ENCODE measurements at regions not wholly inside any gene's neighbourhood (a gene's known extent, or its start where the extent isn't known, plus 50 kb on each side); places are given as distances from the start of the nearest gene placed in this dataset.

DNA sequence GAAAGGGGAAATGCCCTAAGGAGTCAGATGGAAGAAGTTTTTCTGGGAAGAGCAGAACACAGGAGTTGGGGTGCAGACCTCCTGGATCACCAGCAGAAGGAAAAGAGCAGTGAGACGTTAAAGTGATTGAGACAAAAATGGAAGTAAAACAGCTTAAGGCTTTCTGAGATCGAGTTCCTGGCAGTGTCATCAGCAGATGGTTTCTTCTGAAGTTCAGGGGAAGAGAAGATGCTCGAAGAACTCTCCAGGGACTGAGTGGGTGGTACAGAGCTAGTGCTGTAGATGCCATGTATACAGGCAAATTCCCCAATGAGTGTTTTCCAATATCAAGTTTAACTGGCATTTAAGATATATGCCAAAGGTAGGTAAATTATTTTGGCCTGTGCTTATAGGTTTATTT, 272.2 kb upstream of the KLF12 start:
- no peak for DNase-seq (ENCODE audit: low read depth)

GRCh38 chr13:74398599-74398998, 264.4 kb upstream of the KLF12 start:
- no peak for DNase-seq (ENCODE audit: low read depth)

GRCh38 chr13:74389056-74389455, 254.9 kb upstream of the KLF12 start:
- no peak for DNase-seq (ENCODE audit: low read depth)

- no peak for DNase-seq (ENCODE audit: low read depth)
Measured at GRCh38 chr13:74388626-74389025, 254.4 kb upstream of the KLF12 start.

DNA sequence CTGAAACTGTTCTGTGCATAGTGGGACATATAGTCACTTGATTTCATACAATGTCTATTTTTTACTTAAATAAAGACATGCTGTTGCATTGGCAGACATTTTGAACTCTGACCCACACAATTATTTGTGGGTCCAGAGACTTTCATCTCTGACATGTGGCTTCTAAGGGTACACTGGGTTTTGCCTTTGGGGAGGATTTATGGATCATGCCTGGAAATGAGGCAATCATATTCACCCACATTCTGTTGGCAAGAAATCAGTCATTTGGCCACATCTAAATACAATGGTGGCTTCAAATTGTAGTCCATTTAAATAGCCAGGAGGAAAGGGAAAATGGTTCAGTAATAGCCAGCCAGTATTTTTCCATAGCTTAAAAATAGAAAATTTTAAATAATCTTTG, 238.3 kb upstream of the KLF12 start:
- no peak for DNase-seq (ENCODE audit: low read depth)

GRCh38 chr13:74367193-74367592, 233.0 kb upstream of the KLF12 start:
- DNase-seq (ENCODE audit: low read depth): no peak

DNA sequence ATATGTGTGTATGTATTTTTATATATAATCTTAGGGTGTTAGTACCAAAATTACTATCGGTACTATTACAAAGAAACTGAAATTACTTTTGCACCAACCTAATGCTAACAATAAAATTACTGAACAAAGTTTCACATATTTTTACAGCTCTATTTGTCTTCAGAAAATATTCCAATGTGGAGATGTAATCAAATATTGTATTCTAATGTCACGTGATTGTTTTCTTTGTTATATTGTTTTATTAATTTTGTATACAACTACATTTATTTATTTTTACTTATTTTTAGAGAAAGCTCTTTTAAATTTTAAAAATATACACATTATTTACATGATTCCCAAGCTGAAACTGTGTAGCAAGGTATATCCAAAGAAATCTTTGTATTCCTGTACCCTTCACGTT, 227.1 kb upstream of the KLF12 start:
- DNase-seq (ENCODE audit: low read depth): no peak

- no peak for DNase-seq (ENCODE audit: low read depth)
Measured at GRCh38 chr13:74346960-74347359, 212.8 kb upstream of the KLF12 start.

DNA sequence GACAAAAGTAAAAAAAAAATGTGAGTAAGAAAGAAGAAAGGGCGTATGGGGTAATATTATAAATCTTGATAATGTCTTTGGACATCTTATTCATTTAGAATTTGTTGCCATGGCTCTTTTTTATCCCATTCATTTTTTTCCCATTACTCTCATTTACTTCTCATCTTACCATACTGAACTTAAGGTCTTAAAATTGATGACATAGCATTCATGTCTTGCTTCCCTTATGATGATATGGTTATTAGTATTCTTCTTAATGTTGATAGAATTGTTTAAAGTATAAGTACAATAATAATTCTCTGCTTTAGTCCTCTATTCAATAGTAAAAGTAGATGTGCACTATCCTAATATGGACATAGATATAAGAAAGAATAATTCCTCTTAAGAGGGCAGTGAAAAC, 204.1 kb upstream of the KLF12 start:
- DNase-seq (ENCODE audit: low read depth): no peak

DNA sequence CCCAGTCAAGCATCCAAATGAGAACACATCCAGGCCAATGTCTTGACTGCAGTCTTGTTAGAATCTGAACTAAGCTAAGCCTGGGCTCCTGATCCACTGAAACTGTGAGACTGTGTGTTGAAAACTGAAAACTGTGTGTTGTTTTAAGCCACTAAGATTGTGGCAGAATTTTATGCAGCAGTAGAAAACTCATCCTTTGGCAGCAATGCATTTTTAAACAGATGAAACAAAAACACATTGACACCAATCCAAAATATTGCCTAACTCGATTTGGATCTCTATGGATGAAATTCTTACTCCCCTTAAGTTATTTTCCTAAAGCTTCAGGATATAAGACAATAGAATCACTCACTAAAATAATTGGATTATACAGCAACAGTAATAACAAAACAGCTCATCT, 202.3 kb upstream of the KLF12 start:
- no peak for DNase-seq (ENCODE audit: low read depth)

GRCh38 chr13:74335370-74335769, 201.2 kb upstream of the KLF12 start:
- no peak for DNase-seq (ENCODE audit: low read depth)

GRCh38 chr13:74329962-74330361, 195.8 kb upstream of the KLF12 start:
- DNase-seq (ENCODE audit: low read depth): no peak

GRCh38 chr13:74325106-74325505, 190.9 kb upstream of the KLF12 start:
- DNase-seq (ENCODE audit: low read depth): no peak

GRCh38 chr13:74324338-74324737, 190.1 kb upstream of the KLF12 start:
- no peak for DNase-seq (ENCODE audit: low read depth)

GRCh38 chr13:74322562-74322961, 188.4 kb upstream of the KLF12 start:
- DNase-seq (ENCODE audit: low read depth): no peak

DNA sequence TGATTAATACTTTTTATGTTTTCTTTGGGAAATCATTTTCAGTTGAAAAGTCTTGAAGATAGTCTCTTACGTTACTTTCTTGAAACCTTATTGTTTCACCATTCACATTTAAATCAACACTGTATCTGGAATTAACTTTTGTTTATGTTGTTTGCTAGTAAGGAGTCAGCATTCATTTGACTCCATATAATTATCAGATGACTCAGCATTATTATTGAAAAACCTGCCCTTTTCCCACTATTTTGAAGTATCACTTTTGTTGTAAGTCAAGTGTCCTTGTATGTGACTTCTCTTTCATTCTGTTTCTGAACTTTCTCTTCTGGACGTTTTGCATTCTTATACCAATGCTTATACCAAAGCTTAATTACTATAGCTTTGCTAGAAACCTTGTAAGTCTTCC, 186.1 kb upstream of the KLF12 start:
- no peak for DNase-seq (ENCODE audit: low read depth)

DNA sequence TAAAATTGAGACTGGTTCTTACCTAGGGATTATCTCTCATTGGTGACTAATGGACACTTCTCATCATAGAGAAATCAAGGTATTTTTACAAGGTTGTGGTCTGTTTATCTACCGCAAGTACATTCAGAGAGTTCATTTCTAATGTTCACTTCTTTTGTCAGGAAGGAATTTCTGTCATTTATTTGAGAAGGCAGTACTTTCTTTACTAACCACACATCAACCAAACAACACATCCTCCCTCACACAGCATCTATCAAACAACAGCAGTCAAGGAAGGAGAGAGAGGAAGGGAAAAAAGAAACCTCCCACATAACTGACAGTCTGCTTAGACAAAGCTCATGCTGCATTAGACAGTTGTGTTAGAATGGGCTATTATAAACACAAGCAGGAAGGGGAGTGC, 182.3 kb upstream of the KLF12 start:
- DNase-seq (ENCODE audit: low read depth): no peak

DNA sequence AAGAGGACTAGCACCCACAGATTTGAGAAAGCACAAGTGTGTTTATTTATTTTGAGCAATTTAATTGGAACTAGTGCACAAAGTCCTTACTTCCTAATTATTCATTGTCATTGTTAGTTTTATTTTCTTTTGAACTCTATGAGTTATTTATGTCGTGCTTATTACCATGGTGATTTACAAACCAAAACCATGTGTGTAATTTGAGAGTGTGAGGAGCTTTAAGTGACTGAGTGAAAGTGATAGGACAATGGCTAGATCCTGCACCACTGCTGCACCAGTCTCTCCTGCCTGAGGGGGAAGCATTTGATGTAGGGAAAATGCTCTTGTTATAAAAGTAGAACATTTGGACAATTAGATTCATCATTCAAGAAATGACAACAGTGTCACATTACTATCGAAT, 172.3 kb upstream of the KLF12 start:
- no peak for DNase-seq (ENCODE audit: low read depth)

DNA sequence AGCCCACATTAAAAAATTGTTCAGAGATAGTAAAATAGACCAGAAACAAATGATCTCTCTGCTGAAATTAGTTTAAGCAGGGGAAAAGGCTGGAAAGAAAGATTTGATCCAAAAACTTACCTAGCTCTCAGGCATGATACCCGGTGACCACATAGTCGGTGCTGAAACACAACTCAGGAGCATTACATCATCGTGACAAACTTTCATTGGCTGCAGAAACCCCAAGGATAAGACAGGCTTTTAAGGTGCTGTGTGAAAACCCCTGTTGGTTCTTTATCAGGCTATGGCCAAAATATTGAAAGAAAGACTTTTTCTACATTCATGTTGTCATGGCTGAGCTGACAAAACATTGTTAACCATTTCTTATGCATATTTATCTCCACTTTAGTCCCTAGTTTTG, 171.7 kb upstream of the KLF12 start:
- no peak for DNase-seq (ENCODE audit: low read depth)

DNA sequence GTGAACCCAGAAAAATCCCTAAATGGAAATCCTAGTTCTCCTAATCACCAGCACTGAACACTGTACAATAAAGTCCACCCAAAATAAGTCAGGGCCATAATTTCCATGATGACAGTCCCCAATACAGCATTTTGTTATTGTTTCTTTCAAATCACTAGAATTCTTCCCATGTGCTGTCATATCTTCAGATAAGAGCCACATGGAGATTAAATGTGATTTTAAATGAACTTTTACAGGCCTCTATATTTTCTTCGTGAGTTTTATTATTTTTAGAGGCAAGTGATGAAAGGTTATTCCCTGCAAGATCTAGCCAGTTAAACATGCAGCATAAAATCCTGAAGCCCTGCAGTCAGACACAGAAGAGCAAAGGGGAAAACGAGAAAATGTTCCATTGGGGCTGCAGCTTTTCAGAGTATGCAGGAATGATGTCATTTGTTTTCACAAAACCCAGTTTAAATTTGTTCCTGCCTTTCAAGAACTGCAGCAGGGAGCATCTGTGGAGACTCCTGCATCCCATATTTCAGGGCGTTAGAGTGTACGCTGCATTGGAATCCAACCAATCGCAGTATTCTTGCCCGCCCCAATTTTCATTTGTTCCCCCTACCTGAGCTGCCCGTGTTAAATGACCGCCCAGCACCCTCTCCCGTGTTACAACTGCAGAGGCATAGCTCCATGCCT, 167.2 kb upstream of the KLF12 start:
- no peak for DNase-seq (ENCODE audit: low read depth)

GRCh38 chr13:74300162-74300561, 166.0 kb upstream of the KLF12 start:
- no peak for DNase-seq (ENCODE audit: low read depth)

- no peak for DNase-seq (ENCODE audit: low read depth)
Measured at GRCh38 chr13:74299721-74300120, 165.5 kb upstream of the KLF12 start.

DNA sequence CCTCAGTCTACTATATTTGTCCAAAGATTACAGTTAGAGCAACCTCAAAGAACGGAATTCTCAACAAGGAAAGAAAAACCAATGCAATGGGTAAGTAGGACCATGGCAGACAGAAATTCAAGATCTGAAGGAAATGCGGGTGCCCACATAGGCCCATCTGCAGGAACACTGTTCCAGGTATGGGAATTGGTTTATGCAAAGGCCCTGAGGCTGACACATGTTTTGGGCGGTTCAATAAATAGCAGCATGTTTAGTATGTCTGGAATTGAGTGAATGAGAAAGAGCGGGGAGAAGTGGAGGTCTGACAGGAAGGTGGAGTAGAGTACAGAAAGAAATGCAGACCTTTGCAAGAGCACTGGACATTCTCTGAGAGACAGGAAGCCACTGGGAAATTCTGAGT, 164.7 kb upstream of the KLF12 start:
- DNase-seq (ENCODE audit: low read depth): no peak

DNA sequence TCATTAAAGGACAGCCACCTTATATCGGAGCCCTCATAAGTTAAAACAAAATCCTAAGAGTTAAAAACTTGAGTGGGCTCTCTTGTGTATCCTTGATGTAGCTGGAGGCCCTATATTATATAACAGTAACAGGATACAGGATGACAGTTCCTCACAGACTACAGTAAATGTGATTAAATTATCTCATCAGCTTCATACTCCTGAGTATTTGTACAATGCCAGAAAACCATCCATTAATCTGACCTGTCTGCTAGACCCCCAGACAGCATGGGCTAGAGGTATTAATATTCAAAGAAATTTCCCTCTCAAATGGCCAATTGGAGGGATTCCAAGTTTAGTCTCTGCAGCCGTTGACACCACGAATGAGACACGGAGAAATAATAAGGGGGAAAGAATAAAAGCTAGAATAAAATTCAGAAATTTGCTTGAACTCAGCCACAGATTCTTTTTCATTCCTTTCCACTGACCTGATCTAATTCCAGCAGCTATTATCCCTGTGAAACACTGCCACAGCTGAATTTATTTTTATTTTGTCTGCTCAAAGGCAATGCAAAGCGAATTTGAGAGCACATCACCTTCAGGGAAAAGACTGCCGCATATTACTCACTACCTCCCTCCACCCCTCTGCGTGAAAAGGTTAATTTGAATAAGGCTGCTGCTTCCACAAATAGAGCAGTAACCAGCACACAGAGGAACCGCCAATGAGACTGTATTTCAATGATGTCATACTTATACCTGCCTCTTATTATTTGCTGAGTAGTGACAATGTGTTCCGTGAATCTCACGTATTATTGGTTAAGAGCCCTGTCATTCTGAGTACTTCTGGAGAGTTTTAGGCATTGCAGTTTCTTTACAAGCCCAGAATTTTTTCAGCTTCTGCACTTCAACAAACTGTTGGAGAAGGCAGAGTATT, 155.9 kb upstream of the KLF12 start:
- no peak for DNase-seq (ENCODE audit: low read depth)
